Activated naive CD8-positive, alpha-beta T cell treated with anti-CD3 and anti-CD28 coated beads, Interleukin-2, amount 50 U/mL, for 24 hours (primary cell): ENCODE measurements at regions not wholly inside any gene's neighbourhood (a gene's known extent, or its start where the extent isn't known, plus 50 kb on each side); places are given as distances from the start of the nearest gene placed in this dataset.

Experiments
- ATAC-seq: fragments of 150-1000 bp; cut with Tn5 transposase; one replicate; pipeline ENCODE4 v1.10.0; 2021
- DNase-seq: peaks from one replicate; pipeline ENCODE4 v3.0.0; 2021
- H3K27ac Mint-ChIP-seq: one replicate; pipeline ENCODE4 v1.8.0; 2021; ENCODE audit warnings: mild to moderate bottlenecking, mixed read lengths
- H3K27me3 Mint-ChIP-seq: one replicate; pipeline ENCODE4 v1.8.0; 2021; ENCODE audit warnings: mixed read lengths
- H3K36me3 Mint-ChIP-seq: one replicate; pipeline ENCODE4 v1.8.0; 2021; ENCODE audit warnings: low read depth, mixed read lengths
- H3K4me1 Mint-ChIP-seq: one replicate; pipeline ENCODE4 v1.8.0; 2021; ENCODE audit warnings: mixed read lengths
- H3K4me3 Mint-ChIP-seq: one replicate; pipeline ENCODE4 v1.8.0; 2021; ENCODE audit warnings: mild to moderate bottlenecking, moderate library complexity, mixed read lengths
- H3K9me3 Mint-ChIP-seq: one replicate; pipeline ENCODE4 v1.8.0; 2021; ENCODE audit warnings: mixed read lengths

DNA sequence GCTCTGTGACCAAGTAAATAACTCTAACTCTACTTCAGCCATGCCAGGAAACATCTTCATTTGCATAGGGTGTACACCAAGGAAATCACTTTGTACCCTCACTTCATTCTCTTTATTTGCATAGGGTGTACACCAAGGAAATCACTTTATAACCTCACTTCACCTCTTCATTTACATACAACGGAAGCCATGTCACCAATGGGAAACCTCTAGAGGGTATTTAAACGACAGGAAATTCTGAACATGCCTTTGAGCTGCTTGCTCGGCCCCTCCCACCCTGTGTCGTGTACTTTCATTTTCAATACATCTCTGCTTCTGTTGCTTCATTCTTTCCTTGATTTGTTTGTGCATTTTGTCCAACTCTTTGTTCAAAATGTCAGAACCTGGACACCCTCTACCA is 848.1 kb upstream of the FRG1 start:
- H3K4me3 Mint-ChIP-seq = no peak overlapping the region
- H3K27me3 Mint-ChIP-seq = no peaks in the 10 kb centered on the region
- no peak overlapping the region for H3K27ac Mint-ChIP-seq
- no peaks in the 10 kb centered on the region for H3K36me3 Mint-ChIP-seq
- no peak for DNase-seq
- peaks cover 31% of the 10 kb centered on the region for H3K9me3 Mint-ChIP-seq
- H3K4me1 Mint-ChIP-seq = no peaks in the 10 kb centered on the region
- no peak for ATAC-seq

DNA sequence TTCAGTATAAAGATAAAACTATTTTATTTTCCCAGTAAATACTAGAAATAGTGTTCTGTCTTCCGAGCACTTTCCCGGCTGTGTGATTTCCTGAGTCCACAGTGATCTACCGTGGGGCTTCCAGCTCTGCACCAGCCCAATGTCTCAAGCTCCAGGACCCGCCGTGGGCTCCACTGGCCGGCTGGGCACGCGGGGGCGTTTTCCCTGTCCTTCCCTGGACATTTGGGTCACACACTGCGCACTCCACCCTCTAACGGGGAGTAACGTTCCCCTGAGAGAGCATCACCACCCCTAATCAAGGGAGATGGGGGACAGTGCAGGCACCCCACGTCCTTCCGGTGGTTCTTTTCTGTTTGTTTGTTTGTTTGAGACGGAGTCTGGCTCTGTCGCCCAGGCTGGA is 844.6 kb upstream of the FRG1 start:
- H3K36me3 Mint-ChIP-seq = no peaks in the 10 kb centered on the region
- H3K9me3 Mint-ChIP-seq = peaks cover 25% of the 10 kb centered on the region
- no peak overlapping the region for H3K27ac Mint-ChIP-seq
- ATAC-seq (no peak), DNase-seq (no peak)
- H3K4me3 Mint-ChIP-seq = no peak overlapping the region
- no peaks in the 10 kb centered on the region for H3K4me1 Mint-ChIP-seq
- no peaks in the 10 kb centered on the region for H3K27me3 Mint-ChIP-seq

DNA sequence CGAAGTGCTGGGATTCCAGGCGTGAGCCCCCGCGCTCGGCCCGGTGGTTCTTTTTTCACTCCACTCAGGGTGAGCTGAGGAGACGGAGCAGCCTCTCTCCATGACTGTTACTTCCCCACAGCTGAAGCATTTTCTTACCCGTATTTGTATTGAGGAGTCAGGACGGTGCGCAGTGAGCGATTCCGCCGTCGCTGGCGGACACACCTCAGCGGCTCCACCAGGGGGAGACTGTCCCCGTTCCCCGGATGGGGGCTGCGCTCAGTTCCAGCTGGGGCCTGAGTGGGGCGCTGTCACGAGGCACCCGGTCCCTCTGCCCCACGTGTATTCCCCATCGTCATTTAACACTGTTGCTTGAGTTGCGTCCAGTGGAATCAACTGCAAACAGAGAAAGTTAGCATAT is 844.0 kb upstream of the FRG1 start:
- Mint-ChIP-seq H3K27ac (no peak overlapping the region), H3K36me3 (no peaks in the 10 kb centered on the region), H3K27me3 (no peaks in the 10 kb centered on the region), H3K9me3 (peaks cover 22% of the 10 kb centered on the region), H3K4me1 (no peaks in the 10 kb centered on the region), H3K4me3 (no peak overlapping the region)
- DNase-seq = no peak
- no peak for ATAC-seq

DNA sequence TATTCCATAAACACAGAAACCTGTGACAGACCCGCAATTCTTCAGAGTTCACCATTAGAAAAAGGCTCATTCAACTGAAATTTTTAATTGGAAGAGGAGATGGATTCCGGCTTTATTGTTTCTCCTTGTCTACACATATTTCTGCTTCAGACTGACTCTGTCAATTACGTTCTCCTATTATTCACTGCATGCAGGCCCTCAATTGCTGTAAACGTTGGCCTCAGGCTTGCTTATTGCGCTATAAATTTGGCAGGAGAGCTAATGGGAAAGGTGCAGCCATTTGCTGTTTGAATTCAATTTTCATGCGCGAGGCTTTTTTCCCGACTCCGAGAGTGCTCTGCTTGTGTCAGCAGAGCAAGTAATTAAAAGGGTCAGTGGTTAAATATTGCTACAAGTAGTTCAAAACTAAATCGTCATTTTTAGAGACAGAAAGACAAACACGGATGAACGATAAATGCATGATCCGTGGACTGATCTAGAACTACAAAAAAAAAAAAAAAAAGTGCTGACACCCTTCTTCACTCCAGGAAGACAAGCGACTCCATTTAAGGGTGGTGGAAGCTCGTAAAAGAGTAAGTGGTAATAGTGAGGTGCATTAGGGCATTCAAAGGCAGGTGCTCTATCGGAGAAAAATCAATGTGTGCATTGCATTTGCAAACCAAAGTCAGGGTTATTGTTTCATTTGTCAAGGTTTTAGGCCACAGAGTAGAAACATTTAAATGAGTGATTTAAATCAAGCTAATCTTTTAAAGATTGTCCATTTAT is 841.6 kb upstream of the FRG1 start:
- Mint-ChIP-seq H3K4me1 (no peaks in the 10 kb centered on the region), H3K4me3 (no peak overlapping the region), H3K9me3 (peaks cover 16% of the 10 kb centered on the region), H3K36me3 (no peaks in the 10 kb centered on the region), H3K27me3 (no peaks in the 10 kb centered on the region), H3K27ac (no peak overlapping the region)
- DNase-seq = no peak
- no peak for ATAC-seq

DNA sequence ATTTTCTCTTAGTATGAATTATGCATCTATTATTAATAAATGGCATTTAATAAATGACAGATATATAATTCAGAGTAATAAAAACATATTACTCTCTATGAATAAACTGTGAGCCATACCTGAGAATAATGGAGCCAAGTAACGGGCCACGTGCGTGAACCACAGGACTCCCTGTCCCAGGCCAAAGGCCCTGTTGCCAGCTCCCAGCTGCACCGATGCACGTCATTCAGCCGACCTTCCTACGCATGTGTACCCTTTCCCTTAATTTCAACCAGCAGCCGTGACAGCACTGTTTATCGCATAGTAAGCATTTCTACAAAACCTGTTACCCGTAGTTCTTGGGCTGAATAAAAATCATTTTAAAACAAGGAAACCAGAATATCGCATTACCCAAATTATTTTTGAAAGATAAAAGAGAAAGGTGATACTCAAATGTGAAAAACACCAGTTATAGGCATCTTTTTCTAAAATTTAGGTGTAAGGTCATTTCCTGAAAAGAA is 827.2 kb upstream of the FRG1 start:
- Mint-ChIP-seq H3K27ac (no peak overlapping the region), H3K36me3 (no peaks in the 10 kb centered on the region), H3K4me3 (no peak overlapping the region), H3K9me3 (no peaks in the 10 kb centered on the region), H3K4me1 (no peaks in the 10 kb centered on the region), H3K27me3 (no peaks in the 10 kb centered on the region)
- ATAC-seq (no peak), DNase-seq (no peak)

DNA sequence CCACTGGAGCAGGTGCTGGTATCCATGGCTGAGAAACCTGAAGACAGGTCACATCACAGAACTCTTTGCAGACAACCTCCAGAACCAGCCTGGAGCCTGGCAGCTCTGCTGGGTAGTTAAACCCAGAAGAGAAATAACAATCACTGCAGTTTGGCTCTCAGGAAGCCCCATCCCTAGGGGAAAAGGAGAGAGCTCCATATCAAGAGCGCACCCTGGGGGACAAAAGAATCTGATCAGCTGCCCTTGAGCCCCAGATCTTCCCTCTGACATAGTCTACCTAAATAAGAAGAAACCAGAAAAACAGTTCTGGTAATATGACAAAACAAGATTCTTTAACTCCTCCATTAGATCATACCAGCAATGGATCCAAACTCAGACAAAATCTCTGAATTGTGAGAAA is 823.2 kb upstream of the FRG1 start:
- Mint-ChIP-seq H3K27me3 (no peaks in the 10 kb centered on the region), H3K4me1 (no peaks in the 10 kb centered on the region), H3K9me3 (peaks cover 6% of the 10 kb centered on the region), H3K36me3 (no peaks in the 10 kb centered on the region), H3K4me3 (no peak overlapping the region), H3K27ac (no peak overlapping the region)
- DNase-seq (no peak), ATAC-seq (no peak)

DNA sequence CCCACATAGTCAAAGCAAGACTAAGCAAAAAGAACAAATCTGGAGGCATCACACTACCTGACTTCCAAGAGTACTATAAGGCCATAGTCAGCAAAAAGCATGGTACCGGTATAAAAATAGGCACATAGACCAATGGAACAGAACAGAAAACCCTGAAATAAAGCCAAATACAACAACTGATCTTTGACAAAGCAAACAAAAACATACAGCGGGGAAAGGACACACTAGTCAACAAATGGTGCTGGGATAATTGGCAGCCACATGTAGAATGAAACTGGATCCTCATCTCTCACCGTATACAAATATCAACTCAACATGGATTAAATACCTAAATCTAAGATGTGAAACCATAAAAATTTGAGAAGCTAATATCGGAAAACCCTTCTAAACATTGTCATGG is 819.3 kb upstream of the FRG1 start:
- ATAC-seq (no peak), DNase-seq (no peak)
- Mint-ChIP-seq H3K9me3 (peaks cover 17% of the 10 kb centered on the region), H3K36me3 (no peaks in the 10 kb centered on the region), H3K27me3 (no peaks in the 10 kb centered on the region), H3K4me1 (no peaks in the 10 kb centered on the region), H3K4me3 (no peak overlapping the region), H3K27ac (no peak overlapping the region)

DNA sequence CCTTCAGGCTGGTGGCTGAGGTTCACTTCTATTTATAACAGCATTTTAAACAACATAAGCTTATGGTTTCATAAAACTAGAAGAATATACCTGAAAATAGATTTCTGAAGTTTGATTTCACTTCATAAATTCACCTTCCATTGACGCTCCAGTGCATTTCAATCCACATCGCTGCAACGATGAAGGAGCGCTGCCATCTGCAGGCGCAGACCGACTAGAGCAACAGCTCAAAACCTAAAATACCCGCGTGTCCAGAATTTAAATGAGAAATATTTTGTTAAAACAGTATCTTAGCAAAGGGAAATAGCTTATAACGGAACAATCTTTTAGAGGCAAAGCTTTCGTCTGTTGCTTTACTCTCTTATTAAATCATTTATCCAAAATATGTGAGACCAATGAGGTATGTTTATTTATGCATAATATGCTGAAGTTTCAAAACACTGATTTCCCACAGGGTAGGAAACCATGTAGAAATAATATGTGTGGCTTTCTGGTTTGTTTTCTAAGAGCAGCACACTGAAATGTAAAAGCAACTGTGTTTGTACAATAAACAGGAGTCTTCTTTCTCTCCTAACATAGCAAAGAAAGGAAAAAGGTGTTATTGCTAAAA is 816.4 kb upstream of the FRG1 start:
- no peak overlapping the region for H3K4me3 Mint-ChIP-seq
- no peaks in the 10 kb centered on the region for H3K4me1 Mint-ChIP-seq
- DNase-seq = no peak

DNA sequence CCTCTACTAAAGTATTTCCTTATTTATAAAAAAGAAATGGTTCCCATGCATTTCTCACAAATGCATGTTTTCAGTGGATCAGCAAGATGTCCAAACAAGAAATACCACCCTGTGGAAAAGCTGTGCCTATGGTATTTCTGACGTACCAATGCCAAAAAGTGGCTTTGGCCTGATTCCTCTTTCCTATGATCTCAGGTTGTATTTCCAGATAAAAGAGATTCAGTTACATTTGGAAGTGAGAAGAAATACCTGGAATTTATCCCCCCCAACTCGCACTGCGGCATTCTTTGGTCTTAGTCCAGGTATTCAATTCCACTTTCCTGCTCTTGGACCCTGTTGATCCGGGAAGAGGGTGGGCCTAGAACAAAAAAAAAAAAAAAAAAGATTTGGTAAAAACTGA is 815.9 kb upstream of the FRG1 start:
- Mint-ChIP-seq H3K27me3 (no peaks in the 10 kb centered on the region), H3K36me3 (no peaks in the 10 kb centered on the region), H3K9me3 (peaks cover 27% of the 10 kb centered on the region), H3K4me1 (no peaks in the 10 kb centered on the region), H3K4me3 (no peak overlapping the region), H3K27ac (no peak overlapping the region)
- DNase-seq = no peak
- ATAC-seq = no peak

More for the DNA sequence above, 816.4 kb upstream of the FRG1 start:
- Mint-ChIP-seq H3K9me3 (peaks cover 27% of the 10 kb centered on the region), H3K27ac (no peak overlapping the region), H3K27me3 (no peaks in the 10 kb centered on the region), H3K36me3 (no peaks in the 10 kb centered on the region)
- ATAC-seq = no peak

DNA sequence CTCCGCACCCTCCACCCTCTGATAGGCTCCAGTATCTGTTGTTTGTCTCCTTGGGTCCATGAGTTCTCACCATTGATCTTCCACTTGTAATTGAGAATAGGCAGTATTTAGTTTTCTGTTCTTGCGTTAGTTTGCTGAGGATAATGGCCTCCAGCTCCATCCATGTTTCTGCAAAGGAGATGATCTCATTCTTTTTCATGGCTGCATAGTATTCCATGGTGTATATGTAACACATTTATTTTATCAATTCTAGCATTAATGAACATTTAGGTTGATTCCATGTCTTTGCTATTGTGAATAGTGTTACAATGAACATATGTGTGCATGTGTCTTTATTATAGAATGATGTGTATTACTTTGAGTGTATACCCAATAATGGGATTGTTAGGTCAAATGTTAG is 814.6 kb upstream of the FRG1 start:
- ATAC-seq (no peak), DNase-seq (no peak)
- H3K27ac Mint-ChIP-seq = no peak overlapping the region
- no peaks in the 10 kb centered on the region for H3K36me3 Mint-ChIP-seq
- no peaks in the 10 kb centered on the region for H3K27me3 Mint-ChIP-seq
- no peaks in the 10 kb centered on the region for H3K4me1 Mint-ChIP-seq
- H3K9me3 Mint-ChIP-seq = peaks cover 27% of the 10 kb centered on the region
- H3K4me3 Mint-ChIP-seq = no peak overlapping the region

DNA sequence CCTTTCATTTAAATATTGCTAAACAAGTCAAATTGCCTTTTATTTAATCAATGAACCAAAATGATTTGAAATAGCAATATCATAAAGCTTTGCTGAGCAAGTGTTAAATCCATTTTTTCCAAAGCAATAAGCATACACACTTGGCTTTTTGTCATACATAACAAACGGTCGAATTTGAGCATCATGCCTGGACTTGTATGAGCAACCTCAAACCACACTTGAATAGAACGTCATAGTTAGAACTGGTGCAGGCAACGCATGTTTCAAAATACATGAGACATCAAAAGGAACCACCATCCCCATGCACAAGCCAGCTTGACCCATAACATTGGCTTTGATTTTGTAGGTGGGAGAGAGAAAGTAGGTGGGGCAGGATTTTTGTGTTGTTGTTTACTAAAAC is 812.3 kb upstream of the FRG1 start:
- DNase-seq = no peak
- H3K4me3 Mint-ChIP-seq = no peak overlapping the region
- no peak for ATAC-seq
- no peaks in the 10 kb centered on the region for H3K4me1 Mint-ChIP-seq
- no peak overlapping the region for H3K27ac Mint-ChIP-seq
- peaks cover 20% of the 10 kb centered on the region for H3K9me3 Mint-ChIP-seq
- no peaks in the 10 kb centered on the region for H3K27me3 Mint-ChIP-seq
- no peaks in the 10 kb centered on the region for H3K36me3 Mint-ChIP-seq

DNA sequence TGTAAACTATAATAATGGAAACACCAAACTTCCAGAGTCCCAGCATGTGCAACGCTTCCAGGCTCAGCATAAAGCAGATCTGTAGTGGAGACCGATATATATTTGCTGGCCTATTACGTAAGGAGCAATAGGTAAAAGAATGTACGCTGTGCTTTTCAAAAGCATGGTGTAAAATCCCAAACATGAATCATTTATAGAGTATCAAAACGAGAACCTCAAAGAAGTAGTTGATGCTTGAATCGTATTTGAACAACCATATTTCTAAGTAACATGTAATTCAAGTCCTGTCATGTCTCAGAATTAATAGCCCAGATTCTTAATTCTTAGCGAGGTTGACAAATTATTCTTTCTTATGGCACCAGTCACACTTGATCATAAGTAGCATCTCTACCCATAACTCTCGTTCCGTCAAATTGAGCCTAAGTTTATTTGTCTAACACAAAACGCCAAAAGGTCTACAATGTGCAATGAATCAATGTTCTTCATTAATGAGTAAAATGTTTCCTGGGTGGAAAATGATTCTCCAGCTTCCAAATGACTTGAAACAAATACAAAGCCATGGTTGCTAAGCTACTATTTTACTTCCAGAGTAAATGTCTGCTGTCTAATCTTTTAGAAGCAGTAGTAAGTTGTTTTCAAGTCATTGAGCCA is 811.5 kb upstream of the FRG1 start:
- DNase-seq = no peak

DNA sequence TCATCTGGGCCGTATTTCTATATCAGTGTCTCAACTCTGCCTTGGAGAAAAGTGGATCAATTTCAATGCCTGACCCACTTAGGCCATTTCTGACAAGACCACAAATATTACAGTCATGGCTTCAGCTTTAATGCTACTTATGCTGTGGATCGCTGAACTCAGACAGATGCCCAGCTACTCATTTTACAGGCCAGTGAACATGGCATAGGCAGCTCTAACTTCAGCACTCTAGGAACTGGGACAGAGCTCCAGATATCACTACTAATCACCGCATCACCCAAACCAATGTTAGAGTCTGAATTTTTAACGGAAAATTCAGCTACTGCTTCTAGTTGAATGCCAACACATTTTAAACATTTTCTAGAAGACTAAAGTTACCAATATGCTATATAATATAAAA is 809.6 kb upstream of the FRG1 start:
- Mint-ChIP-seq H3K27ac (no peak overlapping the region), H3K9me3 (peaks cover 14% of the 10 kb centered on the region), H3K4me1 (no peaks in the 10 kb centered on the region), H3K27me3 (no peaks in the 10 kb centered on the region), H3K36me3 (no peaks in the 10 kb centered on the region), H3K4me3 (no peak overlapping the region)
- ATAC-seq (no peak), DNase-seq (no peak)

More for the DNA sequence above, 811.5 kb upstream of the FRG1 start:
- Mint-ChIP-seq H3K27me3 (no peaks in the 10 kb centered on the region), H3K4me1 (no peaks in the 10 kb centered on the region), H3K36me3 (no peaks in the 10 kb centered on the region), H3K27ac (no peak overlapping the region), H3K9me3 (peaks cover 20% of the 10 kb centered on the region), H3K4me3 (no peak overlapping the region)
- ATAC-seq = no peak

DNA sequence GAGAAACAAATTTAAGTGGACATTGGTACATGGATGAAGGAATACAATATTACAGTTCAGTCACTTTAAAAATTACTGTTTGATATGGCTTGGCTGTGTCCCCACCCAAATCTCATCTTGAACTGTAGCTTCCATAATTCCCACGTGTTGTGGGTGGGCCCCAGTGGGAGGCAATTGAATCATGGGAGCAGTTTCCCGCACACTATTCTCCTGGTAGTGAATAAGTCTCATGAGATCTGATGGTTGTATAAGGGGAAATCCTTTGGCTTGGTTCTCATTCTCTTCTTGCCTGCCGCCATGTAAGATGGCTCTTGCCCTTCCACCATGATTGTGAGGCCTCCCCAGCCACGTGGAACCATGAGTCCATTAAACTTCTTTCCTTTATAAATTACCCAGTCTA is 804.2 kb upstream of the FRG1 start:
- Mint-ChIP-seq H3K36me3 (no peaks in the 10 kb centered on the region), H3K9me3 (peaks cover 4% of the 10 kb centered on the region), H3K4me1 (no peaks in the 10 kb centered on the region), H3K4me3 (no peak overlapping the region), H3K27me3 (no peaks in the 10 kb centered on the region), H3K27ac (no peak overlapping the region)
- ATAC-seq = no peak
- no peak for DNase-seq

DNA sequence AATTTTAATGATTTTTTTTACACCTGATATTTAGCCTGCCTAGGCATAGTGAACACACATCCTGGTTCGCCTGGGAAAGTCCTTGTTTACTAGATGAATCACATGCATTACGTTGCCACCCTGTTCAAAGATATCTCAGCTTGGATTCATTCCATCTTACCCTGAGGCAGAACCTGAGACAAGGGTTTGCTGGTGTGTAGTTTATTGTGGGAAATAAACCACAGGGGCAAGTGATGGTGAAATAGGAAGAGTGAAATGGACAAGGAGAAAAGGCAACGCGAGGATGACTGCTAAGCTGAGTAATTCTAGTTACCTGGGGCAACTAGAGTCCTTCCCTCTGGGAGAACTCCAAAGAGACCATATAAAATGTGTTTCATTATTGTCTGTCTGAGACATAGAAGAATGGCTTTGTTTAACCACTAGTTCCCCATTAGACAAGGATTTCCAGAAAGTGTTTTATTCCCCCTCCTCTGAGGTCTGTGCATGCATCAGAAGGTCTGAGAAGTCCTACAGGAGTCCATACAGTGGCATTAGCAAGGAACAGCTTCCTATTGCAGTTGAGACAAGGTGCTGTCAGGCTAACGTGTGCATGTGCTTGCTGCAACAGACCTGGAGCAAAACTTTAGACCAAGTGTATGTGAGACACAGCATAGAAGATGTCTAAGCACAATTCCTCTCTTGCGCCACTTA is 797.3 kb upstream of the FRG1 start:
- Mint-ChIP-seq H3K4me3 (no peak overlapping the region), H3K36me3 (no peaks in the 10 kb centered on the region), H3K27me3 (no peaks in the 10 kb centered on the region), H3K4me1 (no peaks in the 10 kb centered on the region), H3K27ac (no peak overlapping the region), H3K9me3 (peaks cover 14% of the 10 kb centered on the region)
- DNase-seq (no peak), ATAC-seq (no peak)
